ENCODE measurements at regions not wholly inside any gene's neighbourhood (a gene's known extent, or its start where the extent isn't known, plus 50 kb on each side); places are given as distances from the start of the nearest gene placed in this dataset.

DNA sequence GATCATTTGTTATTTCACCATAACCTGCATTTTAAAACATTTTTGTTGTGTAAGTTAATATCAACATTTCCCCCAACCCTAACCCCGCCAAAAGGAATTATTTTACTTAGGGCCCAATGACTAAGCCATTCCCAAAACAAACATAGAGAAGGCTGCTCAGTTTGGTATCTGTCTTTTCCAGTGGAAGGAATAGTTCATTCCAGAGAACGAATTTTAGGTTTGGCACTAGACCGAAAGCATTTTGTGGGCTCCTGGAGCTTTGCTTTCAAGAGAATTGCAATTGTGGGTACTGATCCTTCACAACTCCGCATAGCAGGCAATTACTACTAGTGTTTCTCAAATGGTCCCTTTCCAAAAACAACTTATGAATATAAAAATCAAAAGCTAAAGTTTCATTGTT lies 226.7 kb upstream of the MAD2L1 start:
- no peak for DNase-seq (ENCODE audit: low spot score)
- Histone ChIP-seq H3K36me3 (replicated peaks in 1 of 2; ENCODE audit: control insufficient read depth in 2 of 2, insufficient read depth in 2 of 2, low read length in 2 of 2) (no peaks in the 10 kb centered on the region), H3K23ac (ENCODE audit: low read depth, low read length, poor library complexity) (no peak overlapping the region), H3K9me3 (replicated peaks in 1 of 2; ENCODE audit: control insufficient read depth in 2 of 2, insufficient read depth in 1 of 2, low read depth in 1 of 2, low read length in 2 of 2) (no peaks in the 10 kb centered on the region), H2BK15ac (ENCODE audit: low read length) (no peak overlapping the region), H4K8ac (ENCODE audit: low read depth, low read length) (no peak overlapping the region), H3K4ac (ENCODE audit: low read length) (no peak overlapping the region), H3K4me3 (ENCODE audit: low read length in 2 of 2) (no peak overlapping the region), H2BK5ac (ENCODE audit: low read length) (no peak overlapping the region), H3K9ac (ENCODE audit: low read depth, low read length, poor library complexity) (no peak overlapping the region), H3K79me1 (ENCODE audit: low read depth, low read length) (no peaks in the 10 kb centered on the region), H3K27ac (replicated peaks; ENCODE audit: low read length) (no peak overlapping the region), H3K27me3 (ENCODE audit: control insufficient read depth in 3 of 3, insufficient read depth in 3 of 3, low read depth in 1 of 3, low read length in 3 of 3) (no peaks in the 10 kb centered on the region), H3K4me2 (ENCODE audit: insufficient read depth, low read length, poor library complexity, severe bottlenecking) (no peak overlapping the region), H3K14ac (ENCODE audit: low read length) (no peak overlapping the region), H3K18ac (ENCODE audit: low read length) (no peak overlapping the region), H2AK5ac (ENCODE audit: low read depth, low read length) (no peak overlapping the region), H3K4me1 (ENCODE audit: control insufficient read depth in 2 of 2, insufficient read depth in 1 of 2, low read depth in 1 of 2, low read length in 2 of 2) (no peaks in the 10 kb centered on the region), H4K91ac (ENCODE audit: low read depth, low read length, poor library complexity) (no peak overlapping the region), H2BK120ac (ENCODE audit: low read depth, low read length) (no peak overlapping the region), H2AFZ (ENCODE audit: low read length) (no peak overlapping the region), H2BK12ac (ENCODE audit: low read length) (no peak overlapping the region)
- no CpG with 5 or more reads among the region's 4 CpGs for WGBS, 2 donors (ENCODE audit: extremely low coverage in 2 of 2, insufficient read length in 2 of 2, insufficient replicate concordance in 1 of 2)

DNA sequence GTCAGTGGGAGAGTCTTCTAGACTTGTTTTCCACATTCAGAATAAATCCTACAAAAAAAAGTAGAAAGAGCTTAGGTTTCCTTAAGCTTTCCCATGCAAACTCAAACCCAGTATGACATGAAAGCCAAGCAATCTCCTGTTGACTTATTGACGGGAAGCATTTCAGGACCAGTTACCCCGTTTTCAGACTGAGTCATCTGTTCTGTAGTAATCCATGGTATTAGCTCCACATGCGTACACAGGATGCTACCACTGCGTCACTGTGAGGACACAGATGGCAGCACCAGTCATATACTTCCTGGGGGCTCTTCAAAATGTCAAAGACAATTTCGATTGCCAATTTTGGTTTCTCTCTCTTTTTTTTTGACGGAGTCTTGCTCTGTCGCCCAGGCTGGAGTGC lies 224.9 kb upstream of the MAD2L1 start:
- H3K9ac ChIP-seq (ENCODE audit: low read depth, low read length, poor library complexity), result no peak overlapping the region
- no peaks in the 10 kb centered on the region for H3K79me1 ChIP-seq (ENCODE audit: low read depth, low read length)
- no peak overlapping the region for H2BK12ac ChIP-seq (ENCODE audit: low read length)
- no peak overlapping the region for H2BK15ac ChIP-seq (ENCODE audit: low read length)
- H3K4me3 ChIP-seq (ENCODE audit: low read length in 2 of 2), result no peak overlapping the region
- H2AFZ ChIP-seq (ENCODE audit: low read length), result no peak overlapping the region
- no peak for DNase-seq (ENCODE audit: low spot score)
- H3K4me2 ChIP-seq (ENCODE audit: insufficient read depth, low read length, poor library complexity, severe bottlenecking), result no peak overlapping the region
- no peaks in the 10 kb centered on the region for H3K4me1 ChIP-seq (ENCODE audit: control insufficient read depth in 2 of 2, insufficient read depth in 1 of 2, low read depth in 1 of 2, low read length in 2 of 2)
- no peaks in the 10 kb centered on the region for H3K9me3 ChIP-seq (replicated peaks in 1 of 2; ENCODE audit: control insufficient read depth in 2 of 2, insufficient read depth in 1 of 2, low read depth in 1 of 2, low read length in 2 of 2)
- no peak overlapping the region for H3K18ac ChIP-seq (ENCODE audit: low read length)
- H3K23ac ChIP-seq (ENCODE audit: low read depth, low read length, poor library complexity), result no peak overlapping the region
- no peak overlapping the region for H3K27ac ChIP-seq (replicated peaks; ENCODE audit: low read length)
- no peak overlapping the region for H4K8ac ChIP-seq (ENCODE audit: low read depth, low read length)
- no peaks in the 10 kb centered on the region for H3K36me3 ChIP-seq (replicated peaks in 1 of 2; ENCODE audit: control insufficient read depth in 2 of 2, insufficient read depth in 2 of 2, low read length in 2 of 2)
- H3K4ac ChIP-seq (ENCODE audit: low read length), result no peak overlapping the region
- no peak overlapping the region for H3K14ac ChIP-seq (ENCODE audit: low read length)
- no peak overlapping the region for H2AK5ac ChIP-seq (ENCODE audit: low read depth, low read length)
- WGBS, 2 donors (ENCODE audit: extremely low coverage in 2 of 2, insufficient read length in 2 of 2, insufficient replicate concordance in 1 of 2), result no CpG with 5 or more reads among the region's 7 CpGs
- no peak overlapping the region for H4K91ac ChIP-seq (ENCODE audit: low read depth, low read length, poor library complexity)
- H2BK120ac ChIP-seq (ENCODE audit: low read depth, low read length), result no peak overlapping the region
- no peak overlapping the region for H2BK5ac ChIP-seq (ENCODE audit: low read length)
- H3K27me3 ChIP-seq (ENCODE audit: control insufficient read depth in 3 of 3, insufficient read depth in 3 of 3, low read depth in 1 of 3, low read length in 3 of 3), result no peaks in the 10 kb centered on the region

DNA sequence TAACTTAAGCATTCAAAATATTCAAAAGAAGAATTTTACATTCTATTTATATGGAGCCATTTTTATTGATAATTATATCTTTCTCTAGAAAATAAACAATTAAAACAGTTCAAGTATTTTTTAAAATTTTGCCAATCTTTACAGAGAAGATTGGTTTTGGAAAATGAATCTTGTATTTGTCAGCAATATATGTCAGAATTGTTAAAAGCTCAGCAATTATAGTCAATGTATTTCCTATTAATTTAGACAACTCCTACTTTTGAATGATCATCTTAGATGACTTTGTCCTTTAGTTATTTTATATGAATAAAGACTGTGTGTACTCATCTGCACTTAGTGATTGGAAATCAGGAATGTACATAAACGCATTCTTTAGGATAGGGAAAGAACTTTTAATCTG lies 223.9 kb upstream of the MAD2L1 start:
- H2BK15ac ChIP-seq (ENCODE audit: low read length), result no peak overlapping the region
- no peak overlapping the region for H3K23ac ChIP-seq (ENCODE audit: low read depth, low read length, poor library complexity)
- H3K4me2 ChIP-seq (ENCODE audit: insufficient read depth, low read length, poor library complexity, severe bottlenecking), result no peak overlapping the region
- H3K4me1 ChIP-seq (ENCODE audit: control insufficient read depth in 2 of 2, insufficient read depth in 1 of 2, low read depth in 1 of 2, low read length in 2 of 2), result no peaks in the 10 kb centered on the region
- no CpG with 5 or more reads among the region's 1 CpG for WGBS, 2 donors (ENCODE audit: extremely low coverage in 2 of 2, insufficient read length in 2 of 2, insufficient replicate concordance in 1 of 2)
- H2AK5ac ChIP-seq (ENCODE audit: low read depth, low read length), result no peak overlapping the region
- H3K27ac ChIP-seq (replicated peaks; ENCODE audit: low read length), result no peak overlapping the region
- H3K9ac ChIP-seq (ENCODE audit: low read depth, low read length, poor library complexity), result no peak overlapping the region
- H3K14ac ChIP-seq (ENCODE audit: low read length), result no peak overlapping the region
- no peaks in the 10 kb centered on the region for H3K79me1 ChIP-seq (ENCODE audit: low read depth, low read length)
- no peaks in the 10 kb centered on the region for H3K36me3 ChIP-seq (replicated peaks in 1 of 2; ENCODE audit: control insufficient read depth in 2 of 2, insufficient read depth in 2 of 2, low read length in 2 of 2)
- no peak overlapping the region for H2BK120ac ChIP-seq (ENCODE audit: low read depth, low read length)
- no peak overlapping the region for H3K4me3 ChIP-seq (ENCODE audit: low read length in 2 of 2)
- H4K8ac ChIP-seq (ENCODE audit: low read depth, low read length), result no peak overlapping the region
- H4K91ac ChIP-seq (ENCODE audit: low read depth, low read length, poor library complexity), result no peak overlapping the region
- H2BK12ac ChIP-seq (ENCODE audit: low read length), result no peak overlapping the region
- H3K18ac ChIP-seq (ENCODE audit: low read length), result no peak overlapping the region
- no peaks in the 10 kb centered on the region for H3K9me3 ChIP-seq (replicated peaks in 1 of 2; ENCODE audit: control insufficient read depth in 2 of 2, insufficient read depth in 1 of 2, low read depth in 1 of 2, low read length in 2 of 2)
- no peak overlapping the region for H2BK5ac ChIP-seq (ENCODE audit: low read length)
- H3K4ac ChIP-seq (ENCODE audit: low read length), result no peak overlapping the region
- H2AFZ ChIP-seq (ENCODE audit: low read length), result no peak overlapping the region
- no peak for DNase-seq (ENCODE audit: low spot score)
- H3K27me3 ChIP-seq (ENCODE audit: control insufficient read depth in 3 of 3, insufficient read depth in 3 of 3, low read depth in 1 of 3, low read length in 3 of 3), result no peaks in the 10 kb centered on the region

DNA sequence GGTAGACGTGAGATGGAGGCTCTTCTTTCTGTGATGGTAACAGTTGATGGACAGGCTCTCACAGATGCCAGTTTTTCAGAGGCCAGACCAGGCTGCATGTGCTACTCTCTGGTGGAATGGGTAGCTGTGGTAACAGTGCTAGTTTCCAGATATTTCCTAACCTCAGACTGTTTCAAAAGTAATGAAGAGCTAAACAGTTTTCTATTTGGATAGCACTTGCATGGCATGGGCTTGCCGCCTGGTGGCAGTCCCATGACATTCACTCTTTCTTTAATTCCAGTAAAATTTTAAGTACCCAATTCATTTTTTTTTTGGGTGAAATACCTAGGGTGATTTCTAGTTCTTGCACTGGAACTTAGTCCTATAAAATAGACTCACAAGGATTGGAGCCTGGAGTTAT lies 220.2 kb upstream of the MAD2L1 start:
- Histone ChIP-seq H2BK15ac (ENCODE audit: low read length) (no peak overlapping the region), H3K23ac (ENCODE audit: low read depth, low read length, poor library complexity) (no peak overlapping the region), H3K4me2 (ENCODE audit: insufficient read depth, low read length, poor library complexity, severe bottlenecking) (no peak overlapping the region), H4K8ac (ENCODE audit: low read depth, low read length) (no peak overlapping the region), H3K4ac (ENCODE audit: low read length) (no peak overlapping the region), H3K79me1 (ENCODE audit: low read depth, low read length) (no peaks in the 10 kb centered on the region), H3K9me3 (replicated peaks in 1 of 2; ENCODE audit: control insufficient read depth in 2 of 2, insufficient read depth in 1 of 2, low read depth in 1 of 2, low read length in 2 of 2) (no peaks in the 10 kb centered on the region), H2BK12ac (ENCODE audit: low read length) (no peak overlapping the region), H3K36me3 (replicated peaks in 1 of 2; ENCODE audit: control insufficient read depth in 2 of 2, insufficient read depth in 2 of 2, low read length in 2 of 2) (no peaks in the 10 kb centered on the region), H3K9ac (ENCODE audit: low read depth, low read length, poor library complexity) (no peak overlapping the region), H3K4me1 (ENCODE audit: control insufficient read depth in 2 of 2, insufficient read depth in 1 of 2, low read depth in 1 of 2, low read length in 2 of 2) (no peaks in the 10 kb centered on the region), H2BK120ac (ENCODE audit: low read depth, low read length) (no peak overlapping the region), H2BK5ac (ENCODE audit: low read length) (no peak overlapping the region), H3K27ac (replicated peaks; ENCODE audit: low read length) (no peak overlapping the region), H2AK5ac (ENCODE audit: low read depth, low read length) (no peak overlapping the region), H3K4me3 (ENCODE audit: low read length in 2 of 2) (no peak overlapping the region), H3K14ac (ENCODE audit: low read length) (no peak overlapping the region), H3K18ac (ENCODE audit: low read length) (no peak overlapping the region), H2AFZ (ENCODE audit: low read length) (no peak overlapping the region), H4K91ac (ENCODE audit: low read depth, low read length, poor library complexity) (no peak overlapping the region), H3K27me3 (ENCODE audit: control insufficient read depth in 3 of 3, insufficient read depth in 3 of 3, low read depth in 1 of 3, low read length in 3 of 3) (no peaks in the 10 kb centered on the region)
- WGBS, 2 donors (ENCODE audit: extremely low coverage in 2 of 2, insufficient read length in 2 of 2, insufficient replicate concordance in 1 of 2), result no CpG with 5 or more reads among the region's 2 CpGs
- DNase-seq (ENCODE audit: low spot score), result no peak
